ENCODE measurements at regions not wholly inside any gene's neighbourhood (a gene's known extent, or its start where the extent isn't known, plus 50 kb on each side); places are given as distances from the start of the nearest gene placed in this dataset.

DNA sequence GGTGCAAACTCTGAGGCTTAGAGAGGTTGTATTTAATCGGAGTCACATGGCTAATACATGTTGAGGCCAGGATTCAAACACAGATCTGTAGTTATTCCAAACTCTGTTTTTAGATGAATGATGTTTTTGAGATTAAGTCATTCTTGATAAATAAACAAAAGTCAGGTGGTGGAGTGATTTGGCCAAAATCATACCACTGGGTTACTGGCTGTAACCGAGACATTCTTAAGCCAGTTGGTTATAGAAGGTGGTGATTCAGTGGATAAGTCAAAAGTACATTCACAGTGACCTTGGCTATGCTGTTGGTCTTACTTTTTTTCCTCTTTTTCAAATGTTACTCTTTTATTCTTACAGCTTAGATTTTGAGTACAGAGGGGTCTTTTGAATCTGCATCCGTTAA is 361.4 kb downstream of the KIF20B start:
- no peak overlapping the region for H3K18ac ChIP-seq (ENCODE audit: low read length)
- no peak overlapping the region for H2AFZ ChIP-seq (ENCODE audit: low read length)
- no peak overlapping the region for H3K4me3 ChIP-seq (ENCODE audit: low read length in 2 of 2)
- no peaks in the 10 kb centered on the region for H3K9me3 ChIP-seq (replicated peaks in 1 of 2; ENCODE audit: control insufficient read depth in 2 of 2, insufficient read depth in 1 of 2, low read depth in 1 of 2, low read length in 2 of 2)
- H4K8ac ChIP-seq (ENCODE audit: low read depth, low read length), result no peak overlapping the region
- no peak overlapping the region for H3K4me2 ChIP-seq (ENCODE audit: insufficient read depth, low read length, poor library complexity, severe bottlenecking)
- DNase-seq (ENCODE audit: low spot score), result no peak
- no peak overlapping the region for H3K23ac ChIP-seq (ENCODE audit: low read depth, low read length, poor library complexity)
- no peak overlapping the region for H2BK120ac ChIP-seq (ENCODE audit: low read depth, low read length)
- H2AK5ac ChIP-seq (ENCODE audit: low read depth, low read length), result no peak overlapping the region
- H3K27me3 ChIP-seq (ENCODE audit: control insufficient read depth in 3 of 3, insufficient read depth in 3 of 3, low read depth in 1 of 3, low read length in 3 of 3), result no peaks in the 10 kb centered on the region
- H3K36me3 ChIP-seq (replicated peaks in 1 of 2; ENCODE audit: control insufficient read depth in 2 of 2, insufficient read depth in 2 of 2, low read length in 2 of 2), result no peaks in the 10 kb centered on the region
- no peak overlapping the region for H2BK15ac ChIP-seq (ENCODE audit: low read length)
- no peak overlapping the region for H3K27ac ChIP-seq (replicated peaks; ENCODE audit: low read length)
- H2BK12ac ChIP-seq (ENCODE audit: low read length), result no peak overlapping the region
- no peak overlapping the region for H3K9ac ChIP-seq (ENCODE audit: low read depth, low read length, poor library complexity)
- no peak overlapping the region for H4K91ac ChIP-seq (ENCODE audit: low read depth, low read length, poor library complexity)
- no CpG with 5 or more reads among the region's 3 CpGs for WGBS, 2 donors (ENCODE audit: extremely low coverage in 2 of 2, insufficient read length in 2 of 2, insufficient replicate concordance in 1 of 2)
- no peak overlapping the region for H3K14ac ChIP-seq (ENCODE audit: low read length)
- H3K4me1 ChIP-seq (ENCODE audit: control insufficient read depth in 2 of 2, insufficient read depth in 1 of 2, low read depth in 1 of 2, low read length in 2 of 2), result no peaks in the 10 kb centered on the region
- no peak overlapping the region for H3K4ac ChIP-seq (ENCODE audit: low read length)
- no peaks in the 10 kb centered on the region for H3K79me1 ChIP-seq (ENCODE audit: low read depth, low read length)
- H2BK5ac ChIP-seq (ENCODE audit: low read length), result no peak overlapping the region

DNA sequence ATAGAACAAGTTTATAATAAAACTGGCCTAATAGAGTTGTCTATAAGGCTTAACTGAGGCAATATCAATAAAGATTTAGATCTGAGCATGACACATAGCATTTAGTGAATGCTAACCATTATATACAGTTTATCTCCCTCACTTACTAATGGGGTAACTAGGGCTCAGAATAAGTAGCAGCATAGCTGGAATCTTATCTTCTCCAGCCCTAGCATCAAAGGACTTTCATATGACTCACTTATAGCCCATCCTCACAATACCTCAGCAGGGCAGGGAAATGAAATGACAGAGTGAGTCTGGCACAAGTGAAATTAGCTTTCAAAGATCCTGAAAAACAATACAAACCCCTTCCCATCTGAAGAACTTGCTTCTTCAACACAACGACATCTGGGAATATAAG is 362.9 kb downstream of the KIF20B start:
- no peak overlapping the region for H3K27ac ChIP-seq (replicated peaks; ENCODE audit: low read length)
- H3K4me2 ChIP-seq (ENCODE audit: insufficient read depth, low read length, poor library complexity, severe bottlenecking), result no peak overlapping the region
- H2AFZ ChIP-seq (ENCODE audit: low read length), result no peak overlapping the region
- no peak overlapping the region for H4K91ac ChIP-seq (ENCODE audit: low read depth, low read length, poor library complexity)
- H2BK12ac ChIP-seq (ENCODE audit: low read length), result no peak overlapping the region
- no peaks in the 10 kb centered on the region for H3K4me1 ChIP-seq (ENCODE audit: control insufficient read depth in 2 of 2, insufficient read depth in 1 of 2, low read depth in 1 of 2, low read length in 2 of 2)
- H2BK120ac ChIP-seq (ENCODE audit: low read depth, low read length), result no peak overlapping the region
- H3K9me3 ChIP-seq (replicated peaks in 1 of 2; ENCODE audit: control insufficient read depth in 2 of 2, insufficient read depth in 1 of 2, low read depth in 1 of 2, low read length in 2 of 2), result no peaks in the 10 kb centered on the region
- H3K36me3 ChIP-seq (replicated peaks in 1 of 2; ENCODE audit: control insufficient read depth in 2 of 2, insufficient read depth in 2 of 2, low read length in 2 of 2), result no peaks in the 10 kb centered on the region
- H2AK5ac ChIP-seq (ENCODE audit: low read depth, low read length), result no peak overlapping the region
- no peak overlapping the region for H4K8ac ChIP-seq (ENCODE audit: low read depth, low read length)
- no peak for DNase-seq (ENCODE audit: low spot score)
- no peak overlapping the region for H3K18ac ChIP-seq (ENCODE audit: low read length)
- no peak overlapping the region for H3K9ac ChIP-seq (ENCODE audit: low read depth, low read length, poor library complexity)
- no peak overlapping the region for H2BK5ac ChIP-seq (ENCODE audit: low read length)
- H2BK15ac ChIP-seq (ENCODE audit: low read length), result no peak overlapping the region
- H3K4ac ChIP-seq (ENCODE audit: low read length), result no peak overlapping the region
- H3K27me3 ChIP-seq (ENCODE audit: control insufficient read depth in 3 of 3, insufficient read depth in 3 of 3, low read depth in 1 of 3, low read length in 3 of 3), result no peaks in the 10 kb centered on the region
- no peak overlapping the region for H3K14ac ChIP-seq (ENCODE audit: low read length)
- H3K79me1 ChIP-seq (ENCODE audit: low read depth, low read length), result no peaks in the 10 kb centered on the region
- WGBS, 2 donors (ENCODE audit: extremely low coverage in 2 of 2, insufficient read length in 2 of 2, insufficient replicate concordance in 1 of 2), result no CpG with 5 or more reads among the region's 1 CpG
- H3K4me3 ChIP-seq (ENCODE audit: low read length in 2 of 2), result no peak overlapping the region
- H3K23ac ChIP-seq (ENCODE audit: low read depth, low read length, poor library complexity), result no peak overlapping the region

DNA sequence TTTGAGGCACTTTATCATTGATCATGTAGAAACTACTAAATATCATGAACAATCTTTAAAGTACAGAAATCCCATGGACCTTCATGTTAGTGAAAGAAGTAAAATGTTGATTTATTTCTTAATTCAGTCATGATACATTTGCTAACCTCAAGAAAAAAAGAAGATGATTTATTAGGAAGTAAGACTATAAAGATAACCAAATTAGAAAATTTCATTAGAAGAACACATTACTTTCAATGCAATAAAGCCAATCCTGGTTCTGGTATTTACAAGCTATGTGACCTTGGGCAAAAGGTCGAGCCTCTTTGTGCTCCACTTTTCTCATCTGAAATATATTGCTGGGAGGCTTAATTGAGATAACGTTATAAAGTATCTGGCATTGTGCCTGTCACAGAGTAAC is 365.0 kb downstream of the KIF20B start:
- H3K79me1 ChIP-seq (ENCODE audit: low read depth, low read length), result no peaks in the 10 kb centered on the region
- no peaks in the 10 kb centered on the region for H3K36me3 ChIP-seq (replicated peaks in 1 of 2; ENCODE audit: control insufficient read depth in 2 of 2, insufficient read depth in 2 of 2, low read length in 2 of 2)
- no peak overlapping the region for H2BK5ac ChIP-seq (ENCODE audit: low read length)
- no peak overlapping the region for H3K14ac ChIP-seq (ENCODE audit: low read length)
- H3K27ac ChIP-seq (replicated peaks; ENCODE audit: low read length), result no peak overlapping the region
- no peak overlapping the region for H2AK5ac ChIP-seq (ENCODE audit: low read depth, low read length)
- H3K9me3 ChIP-seq (replicated peaks in 1 of 2; ENCODE audit: control insufficient read depth in 2 of 2, insufficient read depth in 1 of 2, low read depth in 1 of 2, low read length in 2 of 2), result no peaks in the 10 kb centered on the region
- H3K9ac ChIP-seq (ENCODE audit: low read depth, low read length, poor library complexity), result no peak overlapping the region
- no peaks in the 10 kb centered on the region for H3K4me1 ChIP-seq (ENCODE audit: control insufficient read depth in 2 of 2, insufficient read depth in 1 of 2, low read depth in 1 of 2, low read length in 2 of 2)
- no peak overlapping the region for H2BK120ac ChIP-seq (ENCODE audit: low read depth, low read length)
- no peak overlapping the region for H3K4ac ChIP-seq (ENCODE audit: low read length)
- no peak overlapping the region for H3K23ac ChIP-seq (ENCODE audit: low read depth, low read length, poor library complexity)
- H4K91ac ChIP-seq (ENCODE audit: low read depth, low read length, poor library complexity), result no peak overlapping the region
- H3K4me3 ChIP-seq (ENCODE audit: low read length in 2 of 2), result no peak overlapping the region
- no peak overlapping the region for H2BK15ac ChIP-seq (ENCODE audit: low read length)
- DNase-seq (ENCODE audit: low spot score), result no peak
- WGBS, 2 donors (ENCODE audit: extremely low coverage in 2 of 2, insufficient read length in 2 of 2, insufficient replicate concordance in 1 of 2), result no CpG with 5 or more reads among the region's 2 CpGs
- no peak overlapping the region for H2BK12ac ChIP-seq (ENCODE audit: low read length)
- no peak overlapping the region for H4K8ac ChIP-seq (ENCODE audit: low read depth, low read length)
- no peak overlapping the region for H3K4me2 ChIP-seq (ENCODE audit: insufficient read depth, low read length, poor library complexity, severe bottlenecking)
- no peak overlapping the region for H2AFZ ChIP-seq (ENCODE audit: low read length)
- no peak overlapping the region for H3K18ac ChIP-seq (ENCODE audit: low read length)
- no peaks in the 10 kb centered on the region for H3K27me3 ChIP-seq (ENCODE audit: control insufficient read depth in 3 of 3, insufficient read depth in 3 of 3, low read depth in 1 of 3, low read length in 3 of 3)

DNA sequence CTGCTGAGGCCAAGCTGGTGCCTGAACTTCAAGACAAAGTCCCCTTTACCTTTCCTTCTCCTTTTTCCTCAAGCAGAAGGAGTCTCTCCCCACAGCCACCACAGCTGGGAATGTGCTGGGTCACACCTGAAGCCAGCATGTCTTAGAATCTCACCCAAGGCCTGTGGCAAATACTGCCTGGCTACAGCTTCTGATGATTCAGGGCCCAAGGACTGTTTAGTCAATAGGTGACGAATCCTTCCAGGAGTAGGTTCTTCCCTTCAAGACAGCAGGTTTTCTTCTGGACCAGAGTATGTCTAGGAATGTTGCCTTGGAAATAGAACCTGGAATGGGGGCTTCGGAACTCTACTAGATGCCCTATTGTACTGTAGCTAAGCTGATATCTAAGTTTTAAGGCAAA is 374.6 kb downstream of the KIF20B start:
- no peak overlapping the region for H3K18ac ChIP-seq (ENCODE audit: low read length)
- no peak overlapping the region for H3K4me2 ChIP-seq (ENCODE audit: insufficient read depth, low read length, poor library complexity, severe bottlenecking)
- peaks cover 0 to 2% of the 10 kb centered on the region in 2 donors for H3K4me1 ChIP-seq (ENCODE audit: control insufficient read depth in 2 of 2, insufficient read depth in 1 of 2, low read depth in 1 of 2, low read length in 2 of 2)
- no peak overlapping the region for H3K23ac ChIP-seq (ENCODE audit: low read depth, low read length, poor library complexity)
- H2BK12ac ChIP-seq (ENCODE audit: low read length), result no peak overlapping the region
- H2AFZ ChIP-seq (ENCODE audit: low read length), result no peak overlapping the region
- H3K79me1 ChIP-seq (ENCODE audit: low read depth, low read length), result no peaks in the 10 kb centered on the region
- H4K91ac ChIP-seq (ENCODE audit: low read depth, low read length, poor library complexity), result no peak overlapping the region
- H3K14ac ChIP-seq (ENCODE audit: low read length), result no peak overlapping the region
- no peak overlapping the region for H3K4me3 ChIP-seq (ENCODE audit: low read length in 2 of 2)
- no peak overlapping the region for H4K8ac ChIP-seq (ENCODE audit: low read depth, low read length)
- no peak overlapping the region for H3K27ac ChIP-seq (replicated peaks; ENCODE audit: low read length)
- no CpG with 5 or more reads among the region's 2 CpGs for WGBS, 2 donors (ENCODE audit: extremely low coverage in 2 of 2, insufficient read length in 2 of 2, insufficient replicate concordance in 1 of 2)
- no peak for DNase-seq (ENCODE audit: low spot score)
- H2AK5ac ChIP-seq (ENCODE audit: low read depth, low read length), result no peak overlapping the region
- H2BK15ac ChIP-seq (ENCODE audit: low read length), result no peak overlapping the region
- no peak overlapping the region for H3K9ac ChIP-seq (ENCODE audit: low read depth, low read length, poor library complexity)
- H3K4ac ChIP-seq (ENCODE audit: low read length), result no peak overlapping the region
- no peaks in the 10 kb centered on the region for H3K27me3 ChIP-seq (ENCODE audit: control insufficient read depth in 3 of 3, insufficient read depth in 3 of 3, low read depth in 1 of 3, low read length in 3 of 3)
- no peaks in the 10 kb centered on the region for H3K36me3 ChIP-seq (replicated peaks in 1 of 2; ENCODE audit: control insufficient read depth in 2 of 2, insufficient read depth in 2 of 2, low read length in 2 of 2)
- H2BK120ac ChIP-seq (ENCODE audit: low read depth, low read length), result no peak overlapping the region
- H2BK5ac ChIP-seq (ENCODE audit: low read length), result no peak overlapping the region
- peaks cover 0 to 1% of the 10 kb centered on the region in 2 donors for H3K9me3 ChIP-seq (replicated peaks in 1 of 2; ENCODE audit: control insufficient read depth in 2 of 2, insufficient read depth in 1 of 2, low read depth in 1 of 2, low read length in 2 of 2)

Measured in neuronal stem cell (in vitro differentiated cells).